HepG2 (cell line): ENCODE measurements at regions not wholly inside any gene's neighbourhood (a gene's known extent, or its start where the extent isn't known, plus 50 kb on each side); places are given as distances from the start of the nearest gene placed in this dataset.

Experiments
- ATAC-seq: fragments of 200-7000 bp; cut with Tn5 transposase; 3 replicates; pipeline ENCODE4 v1.9.1; 2020; ENCODE audit warnings: mild to moderate bottlenecking, moderate library complexity
- BruUV-seq: library from RNA; stranded (reverse); fragments of 400-500 nt; replicated peaks from 2 replicates; lab custom pipeline; 2021; lab: Mats Ljungman, UMichigan
- CTCF ChIA-PET: fragments of 300-600 bp; formaldehyde crosslinking; extraction: SDS; loops from one replicate; lab custom pipeline; 2021; ENCODE audit warnings: low total read pairs, inconsistent platforms, low intra/inter-chr PET ratio; lab: Yijun Ruan, JAX
- POLR2A ChIA-PET: fragments of 350-600 bp; sonication (Branson Sonifier 250); formaldehyde crosslinking; loops from one replicate; lab custom pipeline; 2020; ENCODE audit warnings: antibody characterized with exemption, inconsistent platforms; lab: Yijun Ruan, JAX
- DNase-seq: peaks from one replicate; pipeline ENCODE4 v3.0.0-alpha.2; 2015; ENCODE audit warnings: low spot score
- FAIRE-seq: peaks from 3 replicates; lab custom pipeline; 2011; peaks lifted over from hg19 to GRCh38; lab: Jason Lieb, UNC
- H2AFZ ChIP-seq: one replicate; pipeline ENCODE4 v1.6.1; 2011; ENCODE audit warnings: low read length, inconsistent platforms
- H3K27ac ChIP-seq: fragments of 300-600 bp; 3 replicates; pipeline ENCODE4 v1.8.0; 2011; ENCODE audit warnings: mixed run types, mild to moderate bottlenecking, mixed read lengths, low read length, inconsistent platforms; ENCODE audit not compliant: insufficient read depth; ENCODE audit errors: extremely low read length
- H3K27me3 ChIP-seq, 2 experiments: fragments of 200-600 bp in 1 of 2; 2 replicates in 1 of 2; 3 replicates in 1 of 2; pipeline versions ENCODE4 v1.6.0 to v1.8.0; 2011; ENCODE audit warnings: low read length in 2 of 2, mild to moderate bottlenecking in 2 of 2, moderate library complexity in 2 of 2, inconsistent platforms in 1 of 2; ENCODE audit not compliant: insufficient read depth in 2 of 2, control insufficient read depth in 1 of 2
- H3K36me3 ChIP-seq, 2 experiments: fragments of 200-600 bp in 1 of 2; replicated peaks in 1 of 2; 2 replicates in 1 of 2; 3 replicates in 1 of 2; pipeline versions ENCODE4 v1.5.1 to v1.8.0; 2011; ENCODE audit warnings: low read length in 2 of 2, inconsistent platforms in 1 of 2; ENCODE audit not compliant: insufficient read depth in 2 of 2, control insufficient read depth in 1 of 2
- H3K4me1 ChIP-seq: 2 replicates; pipeline ENCODE4 v1.5.1; 2012; ENCODE audit warnings: low read length, inconsistent platforms; ENCODE audit not compliant: insufficient read depth
- H3K4me2 ChIP-seq: 2 replicates; pipeline ENCODE4 v1.6.0; 2011; ENCODE audit warnings: low read depth, low read length, inconsistent platforms
- H3K4me3 ChIP-seq, 3 experiments: fragments of 200-600 bp in 1 of 3; sonication (generic), shearing (Covaris generic) in 1 of 3; replicated peaks in 1 of 3; 2 replicates each; pipeline ENCODE4 v1.5.1; 2011 to 2016; ENCODE audit warnings: low read length in 3 of 3, inconsistent platforms in 2 of 3, low read depth in 2 of 3, mild to moderate bottlenecking in 2 of 3, control low read depth in 1 of 3, mixed read lengths in 1 of 3; ENCODE audit not compliant: insufficient read depth in 1 of 3
- H3K79me2 ChIP-seq: one replicate; pipeline ENCODE4 v1.6.1; 2011; ENCODE audit warnings: low read length, inconsistent platforms; ENCODE audit not compliant: insufficient read depth
- H3K9ac ChIP-seq: 2 replicates; pipeline ENCODE4 v1.6.0; 2011; ENCODE audit warnings: mild to moderate bottlenecking, low read depth, low read length, inconsistent platforms; ENCODE audit not compliant: insufficient read depth
- H3K9me3 ChIP-seq: 2 replicates; pipeline ENCODE4 v1.5.1; 2012; ENCODE audit warnings: mild to moderate bottlenecking, low read length
- H4K20me1 ChIP-seq: 2 replicates; pipeline ENCODE4 v1.6.0; 2011; ENCODE audit warnings: inconsistent platforms, mild to moderate bottlenecking, low read length, moderate library complexity; ENCODE audit not compliant: insufficient read depth
- ATRX ChIP-seq: sonication (generic); formaldehyde crosslinking; IDR thresholded peaks from 2 replicates; pipeline ENCODE4 v1.4.0; 2020; ENCODE audit warnings: missing genetic modification reagents, borderline replicate concordance
- BATF2 ChIP-seq: sonication (generic); formaldehyde crosslinking; IDR thresholded peaks from 2 replicates; pipeline ENCODE4 v1.8.0; 2022; ENCODE audit warnings: mild to moderate bottlenecking, missing genetic modification reagents, moderate library complexity
- CHD2 ChIP-seq: IDR thresholded peaks from 2 replicates; pipeline ENCODE4 v1.6.1; 2011; ENCODE audit warnings: low read depth, low read length, improper control_type of control experiment
- DNMT1 ChIP-seq: sonication (generic); formaldehyde crosslinking; IDR thresholded peaks from 2 replicates; pipeline ENCODE4 v1.5.1; 2020; ENCODE audit warnings: mild to moderate bottlenecking, missing genetic modification reagents
- HIVEP1 ChIP-seq: sonication (generic); formaldehyde crosslinking; IDR thresholded peaks from 2 replicates; pipeline ENCODE4 v1.4.0; 2020; ENCODE audit warnings: mild to moderate bottlenecking, missing genetic modification reagents
- MTF1 ChIP-seq: sonication (generic); formaldehyde crosslinking; IDR thresholded peaks from 2 replicates; pipeline ENCODE4 v1.5.0; 2020; ENCODE audit warnings: missing genetic modification reagents
- POLR2A ChIP-seq, 2 experiments: IDR thresholded peaks; 2 replicates each; pipeline ENCODE4 v1.6.1; 2011; ENCODE audit warnings: low read depth in 2 of 2, low read length in 2 of 2, mild to moderate bottlenecking in 1 of 2, moderate library complexity in 1 of 2; ENCODE audit not compliant: insufficient read depth in 1 of 2
- PREB ChIP-seq: sonication (generic); formaldehyde crosslinking; IDR thresholded peaks from 2 replicates; pipeline ENCODE4 v1.4.0; 2020; ENCODE audit warnings: missing genetic modification reagents
- RAD51 ChIP-seq: fragments of 450-650 bp; IDR thresholded peaks from 2 replicates; pipeline ENCODE4 v1.6.1; 2016; ENCODE audit warnings: borderline replicate concordance
- SAFB2 ChIP-seq: sonication (generic); formaldehyde crosslinking; IDR thresholded peaks from 2 replicates; pipeline ENCODE4 v1.5.1; 2020; ENCODE audit warnings: missing genetic modification reagents, low read depth, mild to moderate bottlenecking, borderline replicate concordance
- SOX13 ChIP-seq, 3 experiments: fragments of 450-650 bp in 1 of 3; sonication (generic) in 1 of 3; formaldehyde crosslinking in 1 of 3; IDR thresholded peaks in 2 of 3; conservative IDR thresholded peaks in 1 of 3; 2 replicates each; pipeline versions ENCODE4 v1.5.0 to v1.6.1; 2016 to 2020; ENCODE audit warnings: antibody characterized with exemption in 1 of 3, mild to moderate bottlenecking in 1 of 3, missing compliant biosample characterization in 1 of 3, missing genetic modification reagents in 1 of 3, moderate library complexity in 1 of 3
- ZFP1 ChIP-seq: IDR thresholded peaks from 2 replicates; pipeline ENCODE4 v1.6.1; 2016
- ZNF331 ChIP-seq: sonication (generic); formaldehyde crosslinking; IDR thresholded peaks from 2 replicates; pipeline ENCODE4 v1.4.0; 2020; ENCODE audit warnings: missing genetic modification reagents
- ZNF567 ChIP-seq: sonication (generic); formaldehyde crosslinking; IDR thresholded peaks from 2 replicates; pipeline ENCODE4 v1.8.1; 2023; ENCODE audit warnings: mild to moderate bottlenecking, missing genetic modification reagents, borderline replicate concordance
- ZNF678 ChIP-seq: sonication (generic); formaldehyde crosslinking; IDR thresholded peaks from 2 replicates; pipeline ENCODE4 v1.4.0; 2020; ENCODE audit warnings: mild to moderate bottlenecking, missing genetic modification reagents
- ZNF841 ChIP-seq: sonication (generic); formaldehyde crosslinking; IDR thresholded peaks from 2 replicates; pipeline ENCODE4 v1.8.1; 2023; ENCODE audit warnings: missing genetic modification reagents, borderline replicate concordance
- WGBS: methylation state at CpG from one replicate; pipeline ENCODE4 v1.1.6; 2017; ENCODE audit warnings: low lambda C conversion rate; 5-methylcytosine and 5-hydroxymethylcytosine counted together
- in situ Hi-C: cut with HindIII; loops from 2 replicates; pipeline ENCODE4 v1.10.0; 2017; ENCODE audit warnings: low pct_unique_long_range_greater_than_20kb; ENCODE audit not compliant: extremely low pct_ligation_motif_present
- intact Hi-C: fragments of 100-400 bp; cut with micrococcal nuclease; formaldehyde crosslinking; loops from one replicate; pipeline ENCODE4 v1.10.0; 2022; ENCODE audit not compliant: unreplicated experiment

- Histone ChIP-seq H3K4me3 (no peak overlapping the region), H3K36me3 (no peaks in the 10 kb centered on the region), H3K9ac (no peak overlapping the region), H2AFZ (no peak overlapping the region), H3K9me3 (no peaks in the 10 kb centered on the region; the same call in 1 of the 2 replicates), H3K4me1 (no peaks in the 10 kb centered on the region), H4K20me1 (no peaks in the 10 kb centered on the region), H3K27me3 (no peaks in the 10 kb centered on the region), H3K4me2 (no peak overlapping the region), H3K79me2 (no peaks in the 10 kb centered on the region), H3K27ac (no peak overlapping the region)
- in situ Hi-C loops (no loop called here), intact Hi-C loops (no loop called here)
- CTCF ChIA-PET = no interaction called here
- FAIRE-seq (no peak), DNase-seq (no peak), ATAC-seq (no peak)
- TF ChIP-seq POLR2A (IDR thresholded peaks at IDR 0.05; ENCODE audit: insufficient read depth in 1 of 2, low read depth in 2 of 2, low read length in 2 of 2) = no peak
- no peak for TF ChIP-seq PREB (CRISPR knock-in tag)
- no peak for TF ChIP-seq BATF2 (CRISPR knock-in tag)
- no peak for TF ChIP-seq SAFB2 (CRISPR knock-in tag)
- no peak for TF ChIP-seq ZNF841
- no peak for TF ChIP-seq ZFP1 (CRISPR knock-in tag)
- no peak for TF ChIP-seq MTF1 (CRISPR knock-in tag)
- no peak for TF ChIP-seq ATRX (CRISPR knock-in tag)
- TF ChIP-seq DNMT1 (CRISPR knock-in tag) = no peak
- TF ChIP-seq ZNF331 (CRISPR knock-in tag) = no peak
- no peak for TF ChIP-seq CHD2
- TF ChIP-seq ZNF678 (CRISPR knock-in tag) = no peak
- TF ChIP-seq SOX13 (IDR thresholded peaks at IDR 0.05) = no peak
- TF ChIP-seq SOX13 (CRISPR knock-in tag; conservative IDR thresholded peaks at IDR 0.05 in 1 of 2, IDR thresholded peaks at IDR 0.05 in 1 of 2) = no peak
- no peak for TF ChIP-seq HIVEP1
- TF ChIP-seq RAD51 = no peak
- TF ChIP-seq ZNF567 = no peak
- no TSS peak for BruUV-seq
- POLR2A ChIA-PET = no interaction called here
- 0% methylated on average over 1 of the region's 1 CpG for WGBS
These were observed 902.3 kb upstream of the SLITRK1 start for GRCh38 chr13:84784443-84785153.
